ENCODE measurements at regions not wholly inside any gene's neighbourhood (a gene's known extent, or its start where the extent isn't known, plus 50 kb on each side); places are given as distances from the start of the nearest gene placed in this dataset.

GRCh38 chr4:3713346-3713745, 52.8 kb upstream of the ADRA2C start:
- no peaks in the 10 kb centered on the region for H3K36me3 ChIP-seq
- H3K27me3 ChIP-seq, result no peaks in the 10 kb centered on the region
- WGBS (ENCODE audit: insufficient coverage, low coverage, low lambda C conversion rate, missing lambda C conversion rate), result 63% methylated on average over 5 of the region's 7 CpGs
- H3K9me3 ChIP-seq, result no peaks in the 10 kb centered on the region
- TF ChIP-seq CTCF (IDR thresholded peaks at IDR 0.05) (no peak), POLR2A (IDR thresholded peaks at IDR 0.05) (no peak)
- ATAC-seq (no peak), DNase-seq (peak in 1 of 3 donors; percentile 7)
- intact Hi-C loops (cut with DNase I), result no loop called here
- H3K4me3 ChIP-seq, result no peak overlapping the region
- H3K4me1 ChIP-seq, result no peaks in the 10 kb centered on the region
- no peak overlapping the region for H3K27ac ChIP-seq

- WGBS (ENCODE audit: insufficient coverage, low coverage, low lambda C conversion rate, missing lambda C conversion rate), result 31% methylated on average over 3 of the region's 20 CpGs
- no peak overlapping the region for H3K27ac ChIP-seq
- H3K4me3 ChIP-seq, result no peak overlapping the region
- intact Hi-C loops (cut with DNase I), result no loop called here
- H3K4me1 ChIP-seq, result no peaks in the 10 kb centered on the region
- no peak for TF ChIP-seq CTCF (IDR thresholded peaks at IDR 0.05)
- TF ChIP-seq POLR2A (IDR thresholded peaks at IDR 0.05), result no peak
- no peaks in the 10 kb centered on the region for H3K9me3 ChIP-seq
- no peaks in the 10 kb centered on the region for H3K27me3 ChIP-seq
- DNase-seq, result peak in 2 of 3 donors; percentile 15 to 38
- ATAC-seq, result no peak
- H3K36me3 ChIP-seq, result no peaks in the 10 kb centered on the region
These were observed 53.2 kb upstream of the ADRA2C start for GRCh38 chr4:3712936-3713335.

GRCh38 chr4:3712112-3712805, 53.9 kb upstream of the ADRA2C start:
- no peak for TF ChIP-seq CTCF (IDR thresholded peaks at IDR 0.05)
- no peak for TF ChIP-seq POLR2A (IDR thresholded peaks at IDR 0.05)
- no peaks in the 10 kb centered on the region for H3K36me3 ChIP-seq
- DNase-seq (peak in 1 of 3 donors; percentile 6), ATAC-seq (no peak)
- H3K27me3 ChIP-seq, result no peaks in the 10 kb centered on the region
- H3K4me1 ChIP-seq, result no peaks in the 10 kb centered on the region
- no peak overlapping the region for H3K4me3 ChIP-seq
- intact Hi-C loops (cut with DNase I), result no loop called here
- no peak overlapping the region for H3K27ac ChIP-seq
- 70% methylated on average over 4 of the region's 12 CpGs for WGBS (ENCODE audit: insufficient coverage, low coverage, low lambda C conversion rate, missing lambda C conversion rate)
- no peaks in the 10 kb centered on the region for H3K9me3 ChIP-seq

GRCh38 chr4:3711183-3712111, 54.7 kb upstream of the ADRA2C start:
- Histone ChIP-seq H3K4me1 (no peaks in the 10 kb centered on the region), H3K4me3 (no peak overlapping the region), H3K27me3 (no peaks in the 10 kb centered on the region), H3K27ac (no peak overlapping the region), H3K9me3 (no peaks in the 10 kb centered on the region), H3K36me3 (no peaks in the 10 kb centered on the region)
- no peak for ATAC-seq
- no peak for TF ChIP-seq CTCF (IDR thresholded peaks at IDR 0.05)
- intact Hi-C loops (cut with DNase I), result no loop called here
- 53% methylated on average over 19 of the region's 35 CpGs for WGBS (ENCODE audit: insufficient coverage, low coverage, low lambda C conversion rate, missing lambda C conversion rate)
- DNase-seq, result peak in 2 of 3 donors; percentile 8 to 31
